NCI-H2227 treated with DMSO at 0.1 percent for 48 hours (cell line): ENCODE measurements at regions not wholly inside any gene's neighbourhood (a gene's known extent, or its start where the extent isn't known, plus 50 kb on each side); places are given as distances from the start of the nearest gene placed in this dataset.
"Not testable (repeated sequence)": the region's sequence is repeated elsewhere in the genome, so short reads cannot be mapped to it uniquely, and the experiment has no call there.

Experiments used
- DNase-seq: peaks from one replicate; lab custom pipeline; 2025; lab: John Stamatoyannopoulos, UW

- no peak for DNase-seq
These were observed 220.6 kb upstream of the OR4E1 start for GRCh38 chr14:21894003-21894897.

- no peak for DNase-seq
These were observed 218.3 kb upstream of the OR4E1 start for GRCh38 chr14:21891921-21892320.

GRCh38 chr14:21884995-21885394 lies 211.4 kb upstream of the OR4E1 start:
- no peak for DNase-seq

- DNase-seq, result no peak
These were observed 208.6 kb upstream of the OR4E1 start for GRCh38 chr14:21882226-21882625.

GRCh38 chr14:21880918-21881317 lies 207.3 kb upstream of the OR4E1 start:
- no peak for DNase-seq

- DNase-seq, result no peak
These were observed 202.2 kb upstream of the OR4E1 start for GRCh38 chr14:21875791-21876190.

- DNase-seq, result no peak
These were observed 201.3 kb upstream of the OR4E1 start for GRCh38 chr14:21874946-21875345.

GRCh38 chr14:21874167-21874566 lies 200.5 kb upstream of the OR4E1 start:
- no peak for DNase-seq

GRCh38 chr14:21868442-21869046 lies 194.9 kb upstream of the OR4E1 start:
- no peak for DNase-seq

GRCh38 chr14:21867541-21867940 lies 193.9 kb upstream of the OR4E1 start:
- DNase-seq, result no peak

GRCh38 chr14:21866479-21866878 lies 192.9 kb upstream of the OR4E1 start:
- DNase-seq, result no peak

GRCh38 chr14:21863289-21863688 lies 189.7 kb upstream of the OR4E1 start:
- no peak for DNase-seq

GRCh38 chr14:21861153-21861552 lies 187.5 kb upstream of the OR4E1 start:
- no peak for DNase-seq

GRCh38 chr14:21860172-21860571 lies 186.6 kb upstream of the OR4E1 start:
- DNase-seq, result no peak

- DNase-seq, result no peak
These were observed 179.2 kb upstream of the OR4E1 start for GRCh38 chr14:21852775-21853174.

GRCh38 chr14:21852061-21852664 lies 178.5 kb upstream of the OR4E1 start:
- DNase-seq, result peak; percentile 0

GRCh38 chr14:21846902-21847301 lies 173.3 kb upstream of the OR4E1 start:
- not testable (repeated sequence) for DNase-seq

GRCh38 chr14:21846227-21846885 lies 172.7 kb upstream of the OR4E1 start:
- peak; percentile 13 for DNase-seq

- DNase-seq, result no peak
These were observed 167.1 kb upstream of the OR4E1 start for GRCh38 chr14:21840765-21841164.

- DNase-seq, result no peak
These were observed 160.2 kb upstream of the OR4E1 start for GRCh38 chr14:21833836-21834235.

GRCh38 chr14:21825845-21826244 lies 152.2 kb upstream of the OR4E1 start:
- DNase-seq, result no peak

- no peak for DNase-seq
These were observed 151.6 kb upstream of the OR4E1 start for GRCh38 chr14:21825149-21825743.
